ENCODE measurements at regions not wholly inside any gene's neighbourhood (a gene's known extent, or its start where the extent isn't known, plus 50 kb on each side); places are given as distances from the start of the nearest gene placed in this dataset.

DNA sequence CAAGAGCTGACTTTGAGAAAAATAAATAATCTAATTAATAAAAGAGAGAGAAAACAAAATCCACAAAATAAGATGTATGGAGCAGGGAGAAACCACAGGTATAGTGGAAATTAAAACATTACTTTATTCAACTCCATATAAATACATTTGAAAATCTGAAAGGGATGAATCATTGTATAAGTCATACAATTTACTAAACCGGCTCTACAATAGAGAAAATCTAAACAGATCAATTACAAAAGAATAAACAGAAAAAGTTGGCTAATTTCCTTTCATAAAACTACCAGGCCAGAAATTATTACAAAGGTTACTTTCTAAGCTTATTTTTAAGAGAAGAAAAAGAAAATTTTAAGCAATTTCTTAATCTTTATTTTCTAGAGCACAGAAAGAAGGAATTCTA is 51.3 kb upstream of the DRD2 start:
- H3K27me3 ChIP-seq (ENCODE audit: low read depth), result peaks cover 32% of the 10 kb centered on the region
- H3K36me3 ChIP-seq, result no peaks in the 10 kb centered on the region
- no peak overlapping the region for H3K4me3 ChIP-seq
- no peak for DNase-seq
- TF ChIP-seq, protein P1, sequence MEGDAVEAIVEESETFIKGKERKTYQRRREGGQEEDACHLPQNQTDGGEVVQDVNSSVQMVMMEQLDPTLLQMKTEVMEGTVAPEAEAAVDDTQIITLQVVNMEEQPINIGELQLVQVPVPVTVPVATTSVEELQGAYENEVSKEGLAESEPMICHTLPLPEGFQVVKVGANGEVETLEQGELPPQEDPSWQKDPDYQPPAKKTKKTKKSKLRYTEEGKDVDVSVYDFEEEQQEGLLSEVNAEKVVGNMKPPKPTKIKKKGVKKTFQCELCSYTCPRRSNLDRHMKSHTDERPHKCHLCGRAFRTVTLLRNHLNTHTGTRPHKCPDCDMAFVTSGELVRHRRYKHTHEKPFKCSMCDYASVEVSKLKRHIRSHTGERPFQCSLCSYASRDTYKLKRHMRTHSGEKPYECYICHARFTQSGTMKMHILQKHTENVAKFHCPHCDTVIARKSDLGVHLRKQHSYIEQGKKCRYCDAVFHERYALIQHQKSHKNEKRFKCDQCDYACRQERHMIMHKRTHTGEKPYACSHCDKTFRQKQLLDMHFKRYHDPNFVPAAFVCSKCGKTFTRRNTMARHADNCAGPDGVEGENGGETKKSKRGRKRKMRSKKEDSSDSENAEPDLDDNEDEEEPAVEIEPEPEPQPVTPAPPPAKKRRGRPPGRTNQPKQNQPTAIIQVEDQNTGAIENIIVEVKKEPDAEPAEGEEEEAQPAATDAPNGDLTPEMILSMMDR (IDR thresholded peaks at IDR 0.05; ENCODE audit: borderline replicate concordance), result no peak
- intact Hi-C loops (cut with micrococcal nuclease), result no loop called here
- no peak overlapping the region for H3K27ac ChIP-seq (replicated peaks)
- no peaks in the 10 kb centered on the region for H3K9me3 ChIP-seq (replicated peaks)
- H3K4me1 ChIP-seq, result no peaks in the 10 kb centered on the region

Measured in left ventricle myocardium inferior (tissue), 1 donor.